GM23338 (cell line): ENCODE measurements at regions not wholly inside any gene's neighbourhood (a gene's known extent, or its start where the extent isn't known, plus 50 kb on each side); places are given as distances from the start of the nearest gene placed in this dataset.

ENCODE experiments used
- ATAC-seq: fragments of 200-7000 bp; cut with Tn5 transposase; 3 replicates; pipeline ENCODE4 v1.9.1; 2020
- DNase-seq: peaks from one replicate; pipeline ENCODE4 v3.0.0-alpha.2; 2015; ENCODE audit warnings: low spot score
- H2AFZ ChIP-seq: fragments of 200-600 bp; sonication (generic); 2 replicates; pipeline ENCODE4 v1.8.0; 2016; ENCODE audit warnings: antibody characterized with exemption, mild to moderate bottlenecking, moderate library complexity
- H3F3A ChIP-seq: fragments of 200-600 bp; sonication (generic); replicated peaks from 2 replicates; pipeline ENCODE4 v1.8.0; 2017; ENCODE audit warnings: antibody characterized with exemption, mixed run types, low read depth
- H3K27ac ChIP-seq: fragments of 200-600 bp; sonication (generic); 2 replicates; pipeline ENCODE4 v1.6.1; 2016; ENCODE audit warnings: low read depth
- H3K27me3 ChIP-seq: fragments of 200-600 bp; sonication (generic); 2 replicates; pipeline ENCODE4 v1.8.0; 2016; ENCODE audit warnings: mild to moderate bottlenecking, mixed run types, moderate library complexity; ENCODE audit not compliant: insufficient read depth
- H3K36me3 ChIP-seq: fragments of 200-600 bp; sonication (generic); 2 replicates; pipeline ENCODE4 v1.8.0; 2016; ENCODE audit warnings: mild to moderate bottlenecking; ENCODE audit not compliant: insufficient read depth
- H3K4me1 ChIP-seq: fragments of 200-600 bp; sonication (generic); 2 replicates; pipeline ENCODE4 v1.8.0; 2016; ENCODE audit warnings: mild to moderate bottlenecking, moderate library complexity; ENCODE audit not compliant: insufficient read depth
- H3K4me2 ChIP-seq: fragments of 200-600 bp; sonication (generic); 2 replicates; pipeline ENCODE4 v1.7.1; 2017; ENCODE audit warnings: mixed run types
- H3K4me3 ChIP-seq: fragments of 200-600 bp; sonication (generic); 2 replicates; pipeline ENCODE4 v1.6.1; 2016; ENCODE audit warnings: mixed run types
- H3K79me2 ChIP-seq: fragments of 200-600 bp; sonication (generic); replicated peaks from 2 replicates; pipeline ENCODE4 v1.8.0; 2017; ENCODE audit warnings: mild to moderate bottlenecking; ENCODE audit not compliant: insufficient read depth
- H3K9me2 ChIP-seq: fragments of 200-600 bp; sonication (generic); 2 replicates; pipeline ENCODE4 v1.8.0; 2017; ENCODE audit not compliant: insufficient read depth
- H4K20me1 ChIP-seq: fragments of 200-600 bp; sonication (generic); replicated peaks from 2 replicates; pipeline ENCODE4 v1.8.0; 2017; ENCODE audit warnings: mild to moderate bottlenecking; ENCODE audit not compliant: insufficient read depth
- H3K27ac Mint-ChIP-seq: 2 replicates; pipeline ENCODE4 v1.8.0; 2020; ENCODE audit warnings: inconsistent platforms, mild to moderate bottlenecking, moderate library complexity, mixed read lengths
- H3K27me3 Mint-ChIP-seq: 3 replicates; pipeline ENCODE4 v1.8.0; 2022; ENCODE audit warnings: low read depth, mild to moderate bottlenecking, moderate library complexity, mixed read lengths, inconsistent platforms; ENCODE audit not compliant: insufficient read depth, poor library complexity
- H3K36me3 Mint-ChIP-seq: 3 replicates; pipeline ENCODE4 v1.8.0; 2021; ENCODE audit warnings: low read depth, mild to moderate bottlenecking, inconsistent platforms, moderate library complexity, mixed read lengths
- H3K4me1 Mint-ChIP-seq: 3 replicates; pipeline ENCODE4 v1.8.0; 2020; ENCODE audit warnings: mild to moderate bottlenecking, inconsistent platforms, mixed read lengths
- H3K4me3 Mint-ChIP-seq: 3 replicates; pipeline ENCODE4 v1.8.0; 2021; ENCODE audit warnings: moderate library complexity, mild to moderate bottlenecking, inconsistent platforms, mixed read lengths
- H3K9me3 Mint-ChIP-seq: 3 replicates; pipeline ENCODE4 v1.8.0; 2020; ENCODE audit warnings: moderate library complexity, mild to moderate bottlenecking, inconsistent platforms, mixed read lengths
- EZH2 ChIP-seq: fragments of 200-600 bp; sonication (generic); IDR thresholded peaks from one replicate; pipeline ENCODE4 v1.8.0; 2017; ENCODE audit warnings: antibody characterized with exemption, mild to moderate bottlenecking, low read depth; ENCODE audit not compliant: unreplicated experiment
- EZH2phosphoT487 ChIP-seq: fragments of 200-600 bp; sonication (generic); IDR thresholded peaks from one replicate; pipeline ENCODE4 v1.8.1; 2018; ENCODE audit warnings: antibody characterized with exemption; ENCODE audit not compliant: unreplicated experiment
- NANOG ChIP-seq: IDR thresholded peaks from 2 replicates; pipeline ENCODE4 v1.6.1; 2016; ENCODE audit warnings: antibody characterized with exemption, borderline replicate concordance
- STAT1 ChIP-seq: IDR thresholded peaks from one replicate; pipeline ENCODE4 v1.6.1; 2016; ENCODE audit warnings: antibody characterized with exemption; ENCODE audit not compliant: unreplicated experiment
- ZNF114 ChIP-seq: fragments of 250-450 bp; sonication (Bioruptor Pico); IDR thresholded peaks from 2 replicates; pipeline ENCODE4 v1.5.0; 2020; ENCODE audit warnings: mild to moderate bottlenecking, moderate library complexity
- TF ChIP-seq, protein P1 (sequence below): fragments of 250-450 bp; sonication (Bioruptor Pico); IDR thresholded peaks from 2 replicates; pipeline ENCODE4 v1.5.0; 2020; ENCODE audit warnings: mild to moderate bottlenecking, moderate library complexity
- TF ChIP-seq, protein P2 (sequence below), 2 experiments: fragments of 200-600 bp in 1 of 2; sonication (generic) in 1 of 2; conservative IDR thresholded peaks; 2 replicates each; pipeline versions ENCODE4 v1.5.1 to v1.6.1; 2016 to 2017; ENCODE audit warnings: antibody characterized with exemption in 2 of 2, low read depth in 2 of 2, mild to moderate bottlenecking in 2 of 2, moderate library complexity in 1 of 2
- TF ChIP-seq, protein P3 (sequence below): IDR thresholded peaks from one replicate; pipeline ENCODE4 v1.6.1; 2018; ENCODE audit warnings: antibody characterized with exemption; ENCODE audit not compliant: unreplicated experiment
- TF ChIP-seq, protein P4 (sequence below): IDR thresholded peaks from 2 replicates; pipeline ENCODE4 v1.6.1; 2016; ENCODE audit warnings: antibody characterized with exemption

DNA sequence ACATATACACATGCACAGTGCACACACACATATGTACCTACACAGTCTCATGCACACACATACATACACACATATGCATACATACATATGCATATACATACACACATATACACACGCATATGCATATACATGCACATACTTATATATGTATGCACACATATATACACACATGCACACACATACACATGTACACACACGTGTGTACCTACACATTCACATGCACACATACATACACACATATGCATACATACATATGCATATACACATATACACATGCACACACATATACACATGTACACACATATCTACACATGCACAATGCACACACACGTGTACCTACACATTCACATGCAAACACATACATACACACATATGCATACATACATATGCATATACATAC lies 100.3 kb upstream of the TWIST2 start (continued):
- TF ChIP-seq, protein P1, sequence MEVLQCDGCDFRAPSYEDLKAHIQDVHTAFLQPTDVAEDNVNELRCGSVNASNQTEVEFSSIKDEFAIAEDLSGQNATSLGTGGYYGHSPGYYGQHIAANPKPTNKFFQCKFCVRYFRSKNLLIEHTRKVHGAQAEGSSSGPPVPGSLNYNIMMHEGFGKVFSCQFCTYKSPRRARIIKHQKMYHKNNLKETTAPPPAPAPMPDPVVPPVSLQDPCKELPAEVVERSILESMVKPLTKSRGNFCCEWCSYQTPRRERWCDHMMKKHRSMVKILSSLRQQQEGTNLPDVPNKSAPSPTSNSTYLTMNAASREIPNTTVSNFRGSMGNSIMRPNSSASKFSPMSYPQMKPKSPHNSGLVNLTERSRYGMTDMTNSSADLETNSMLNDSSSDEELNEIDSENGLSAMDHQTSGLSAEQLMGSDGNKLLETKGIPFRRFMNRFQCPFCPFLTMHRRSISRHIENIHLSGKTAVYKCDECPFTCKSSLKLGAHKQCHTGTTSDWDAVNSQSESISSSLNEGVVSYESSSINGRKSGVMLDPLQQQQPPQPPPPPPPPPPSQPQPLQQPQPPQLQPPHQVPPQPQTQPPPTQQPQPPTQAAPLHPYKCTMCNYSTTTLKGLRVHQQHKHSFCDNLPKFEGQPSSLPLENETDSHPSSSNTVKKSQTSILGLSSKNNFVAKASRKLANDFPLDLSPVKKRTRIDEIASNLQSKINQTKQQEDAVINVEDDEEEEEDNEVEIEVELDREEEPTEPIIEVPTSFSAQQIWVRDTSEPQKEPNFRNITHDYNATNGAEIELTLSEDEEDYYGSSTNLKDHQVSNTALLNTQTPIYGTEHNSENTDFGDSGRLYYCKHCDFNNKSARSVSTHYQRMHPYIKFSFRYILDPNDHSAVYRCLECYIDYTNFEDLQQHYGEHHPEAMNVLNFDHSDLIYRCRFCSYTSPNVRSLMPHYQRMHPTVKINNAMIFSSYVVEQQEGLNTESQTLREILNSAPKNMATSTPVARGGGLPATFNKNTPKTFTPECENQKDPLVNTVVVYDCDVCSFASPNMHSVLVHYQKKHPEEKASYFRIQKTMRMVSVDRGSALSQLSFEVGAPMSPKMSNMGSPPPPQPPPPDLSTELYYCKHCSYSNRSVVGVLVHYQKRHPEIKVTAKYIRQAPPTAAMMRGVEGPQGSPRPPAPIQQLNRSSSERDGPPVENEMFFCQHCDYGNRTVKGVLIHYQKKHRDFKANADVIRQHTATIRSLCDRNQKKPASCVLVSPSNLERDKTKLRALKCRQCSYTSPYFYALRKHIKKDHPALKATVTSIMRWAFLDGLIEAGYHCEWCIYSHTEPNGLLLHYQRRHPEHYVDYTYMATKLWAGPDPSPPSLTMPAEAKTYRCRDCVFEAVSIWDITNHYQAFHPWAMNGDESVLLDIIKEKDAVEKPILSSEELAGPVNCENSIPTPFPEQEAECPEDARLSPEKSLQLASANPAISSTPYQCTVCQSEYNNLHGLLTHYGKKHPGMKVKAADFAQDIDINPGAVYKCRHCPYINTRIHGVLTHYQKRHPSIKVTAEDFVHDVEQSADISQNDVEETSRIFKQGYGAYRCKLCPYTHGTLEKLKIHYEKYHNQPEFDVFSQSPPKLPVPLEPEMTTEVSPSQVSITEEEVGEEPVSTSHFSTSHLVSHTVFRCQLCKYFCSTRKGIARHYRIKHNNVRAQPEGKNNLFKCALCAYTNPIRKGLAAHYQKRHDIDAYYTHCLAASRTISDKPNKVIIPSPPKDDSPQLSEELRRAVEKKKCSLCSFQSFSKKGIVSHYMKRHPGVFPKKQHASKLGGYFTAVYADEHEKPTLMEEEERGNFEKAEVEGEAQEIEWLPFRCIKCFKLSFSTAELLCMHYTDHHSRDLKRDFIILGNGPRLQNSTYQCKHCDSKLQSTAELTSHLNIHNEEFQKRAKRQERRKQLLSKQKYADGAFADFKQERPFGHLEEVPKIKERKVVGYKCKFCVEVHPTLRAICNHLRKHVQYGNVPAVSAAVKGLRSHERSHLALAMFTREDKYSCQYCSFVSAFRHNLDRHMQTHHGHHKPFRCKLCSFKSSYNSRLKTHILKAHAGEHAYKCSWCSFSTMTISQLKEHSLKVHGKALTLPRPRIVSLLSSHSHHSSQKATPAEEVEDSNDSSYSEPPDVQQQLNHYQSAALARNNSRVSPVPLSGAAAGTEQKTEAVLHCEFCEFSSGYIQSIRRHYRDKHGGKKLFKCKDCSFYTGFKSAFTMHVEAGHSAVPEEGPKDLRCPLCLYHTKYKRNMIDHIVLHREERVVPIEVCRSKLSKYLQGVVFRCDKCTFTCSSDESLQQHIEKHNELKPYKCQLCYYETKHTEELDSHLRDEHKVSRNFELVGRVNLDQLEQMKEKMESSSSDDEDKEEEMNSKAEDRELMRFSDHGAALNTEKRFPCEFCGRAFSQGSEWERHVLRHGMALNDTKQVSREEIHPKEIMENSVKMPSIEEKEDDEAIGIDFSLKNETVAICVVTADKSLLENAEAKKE (CRISPR knock-in tag), result no peak
- TF ChIP-seq EZH2phosphoT487, result no peak

DNA sequence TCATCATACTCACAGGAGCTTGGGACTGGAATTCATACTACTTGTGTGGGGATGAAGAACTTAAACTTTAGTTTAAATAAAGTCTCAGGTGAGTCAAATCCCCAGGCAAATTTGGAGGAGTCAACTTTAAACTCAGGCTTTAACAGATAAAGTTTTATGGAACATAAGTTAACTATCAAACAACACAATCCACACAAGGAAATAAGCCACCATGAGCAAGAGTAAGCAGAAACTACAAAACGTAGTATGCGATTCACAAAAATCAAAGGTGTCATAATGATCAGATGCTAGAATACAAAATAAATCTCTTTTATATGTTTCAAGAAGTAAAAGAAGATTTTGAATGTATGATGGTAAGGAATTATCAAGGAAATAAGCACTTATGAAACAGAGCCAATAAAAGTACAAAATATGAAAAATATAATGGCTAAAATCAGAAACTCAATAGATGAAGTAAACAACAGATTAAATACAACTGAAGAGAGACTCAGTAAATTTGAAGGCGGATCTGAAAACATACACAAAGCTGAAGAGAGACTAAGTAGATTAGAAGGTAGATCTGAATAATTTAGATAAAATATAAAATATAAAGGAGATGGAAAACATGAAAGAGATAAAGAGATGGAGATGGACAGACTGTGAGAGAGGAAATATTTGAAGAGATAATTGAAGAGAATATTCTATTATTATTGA lies 97.5 kb upstream of the TWIST2 start:
- peaks cover 9% of the 10 kb centered on the region for H3K27me3 Mint-ChIP-seq
- H3K36me3 ChIP-seq, result no peaks in the 10 kb centered on the region
- H3K27me3 ChIP-seq, result no peaks in the 10 kb centered on the region
- H3K4me1 ChIP-seq, result no peaks in the 10 kb centered on the region
- no peaks in the 10 kb centered on the region; the same call in 2 of the 3 replicates for H3K36me3 Mint-ChIP-seq
- H3F3A ChIP-seq, result 0 out of 2 replicates have a peak, but pooled peaks cover 4% of the 10 kb centered on the region
- no peak overlapping the region for H3K4me2 ChIP-seq
- no peaks in the 10 kb centered on the region for H4K20me1 ChIP-seq
- TF ChIP-seq ZNF114 (CRISPR knock-in tag), result no peak
- TF ChIP-seq, protein P2, sequence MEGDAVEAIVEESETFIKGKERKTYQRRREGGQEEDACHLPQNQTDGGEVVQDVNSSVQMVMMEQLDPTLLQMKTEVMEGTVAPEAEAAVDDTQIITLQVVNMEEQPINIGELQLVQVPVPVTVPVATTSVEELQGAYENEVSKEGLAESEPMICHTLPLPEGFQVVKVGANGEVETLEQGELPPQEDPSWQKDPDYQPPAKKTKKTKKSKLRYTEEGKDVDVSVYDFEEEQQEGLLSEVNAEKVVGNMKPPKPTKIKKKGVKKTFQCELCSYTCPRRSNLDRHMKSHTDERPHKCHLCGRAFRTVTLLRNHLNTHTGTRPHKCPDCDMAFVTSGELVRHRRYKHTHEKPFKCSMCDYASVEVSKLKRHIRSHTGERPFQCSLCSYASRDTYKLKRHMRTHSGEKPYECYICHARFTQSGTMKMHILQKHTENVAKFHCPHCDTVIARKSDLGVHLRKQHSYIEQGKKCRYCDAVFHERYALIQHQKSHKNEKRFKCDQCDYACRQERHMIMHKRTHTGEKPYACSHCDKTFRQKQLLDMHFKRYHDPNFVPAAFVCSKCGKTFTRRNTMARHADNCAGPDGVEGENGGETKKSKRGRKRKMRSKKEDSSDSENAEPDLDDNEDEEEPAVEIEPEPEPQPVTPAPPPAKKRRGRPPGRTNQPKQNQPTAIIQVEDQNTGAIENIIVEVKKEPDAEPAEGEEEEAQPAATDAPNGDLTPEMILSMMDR (conservative IDR thresholded peaks at IDR 0.05; ENCODE audit: low read depth in 2 of 2), result no peak
- no peak for TF ChIP-seq STAT1
- TF ChIP-seq, protein P3, sequence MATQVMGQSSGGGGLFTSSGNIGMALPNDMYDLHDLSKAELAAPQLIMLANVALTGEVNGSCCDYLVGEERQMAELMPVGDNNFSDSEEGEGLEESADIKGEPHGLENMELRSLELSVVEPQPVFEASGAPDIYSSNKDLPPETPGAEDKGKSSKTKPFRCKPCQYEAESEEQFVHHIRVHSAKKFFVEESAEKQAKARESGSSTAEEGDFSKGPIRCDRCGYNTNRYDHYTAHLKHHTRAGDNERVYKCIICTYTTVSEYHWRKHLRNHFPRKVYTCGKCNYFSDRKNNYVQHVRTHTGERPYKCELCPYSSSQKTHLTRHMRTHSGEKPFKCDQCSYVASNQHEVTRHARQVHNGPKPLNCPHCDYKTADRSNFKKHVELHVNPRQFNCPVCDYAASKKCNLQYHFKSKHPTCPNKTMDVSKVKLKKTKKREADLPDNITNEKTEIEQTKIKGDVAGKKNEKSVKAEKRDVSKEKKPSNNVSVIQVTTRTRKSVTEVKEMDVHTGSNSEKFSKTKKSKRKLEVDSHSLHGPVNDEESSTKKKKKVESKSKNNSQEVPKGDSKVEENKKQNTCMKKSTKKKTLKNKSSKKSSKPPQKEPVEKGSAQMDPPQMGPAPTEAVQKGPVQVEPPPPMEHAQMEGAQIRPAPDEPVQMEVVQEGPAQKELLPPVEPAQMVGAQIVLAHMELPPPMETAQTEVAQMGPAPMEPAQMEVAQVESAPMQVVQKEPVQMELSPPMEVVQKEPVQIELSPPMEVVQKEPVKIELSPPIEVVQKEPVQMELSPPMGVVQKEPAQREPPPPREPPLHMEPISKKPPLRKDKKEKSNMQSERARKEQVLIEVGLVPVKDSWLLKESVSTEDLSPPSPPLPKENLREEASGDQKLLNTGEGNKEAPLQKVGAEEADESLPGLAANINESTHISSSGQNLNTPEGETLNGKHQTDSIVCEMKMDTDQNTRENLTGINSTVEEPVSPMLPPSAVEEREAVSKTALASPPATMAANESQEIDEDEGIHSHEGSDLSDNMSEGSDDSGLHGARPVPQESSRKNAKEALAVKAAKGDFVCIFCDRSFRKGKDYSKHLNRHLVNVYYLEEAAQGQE, result no peak
- no peak for TF ChIP-seq EZH2
- TF ChIP-seq NANOG, result no peak
- TF ChIP-seq, protein P4, sequence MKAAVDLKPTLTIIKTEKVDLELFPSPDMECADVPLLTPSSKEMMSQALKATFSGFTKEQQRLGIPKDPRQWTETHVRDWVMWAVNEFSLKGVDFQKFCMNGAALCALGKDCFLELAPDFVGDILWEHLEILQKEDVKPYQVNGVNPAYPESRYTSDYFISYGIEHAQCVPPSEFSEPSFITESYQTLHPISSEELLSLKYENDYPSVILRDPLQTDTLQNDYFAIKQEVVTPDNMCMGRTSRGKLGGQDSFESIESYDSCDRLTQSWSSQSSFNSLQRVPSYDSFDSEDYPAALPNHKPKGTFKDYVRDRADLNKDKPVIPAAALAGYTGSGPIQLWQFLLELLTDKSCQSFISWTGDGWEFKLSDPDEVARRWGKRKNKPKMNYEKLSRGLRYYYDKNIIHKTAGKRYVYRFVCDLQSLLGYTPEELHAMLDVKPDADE, result no peak
- no peak overlapping the region for H3K4me3 ChIP-seq
- H3K9me2 ChIP-seq, result peaks cover 4% of the 10 kb centered on the region; the same call in 1 of the 2 replicates
- no peak overlapping the region for H3K27ac ChIP-seq
- no peak for ATAC-seq
- no peak overlapping the region for H2AFZ ChIP-seq
- no peak overlapping the region for H3K4me3 Mint-ChIP-seq
- H3K79me2 ChIP-seq, result no peaks in the 10 kb centered on the region
- H3K4me1 Mint-ChIP-seq, result no peaks in the 10 kb centered on the region; the same call in 2 of the 3 replicates
- no peak for DNase-seq
- no peak overlapping the region for H3K27ac Mint-ChIP-seq
- H3K9me3 Mint-ChIP-seq, result peaks cover 10% of the 10 kb centered on the region; the same call in 2 of the 3 replicates
